HG03342 (cell line): ENCODE measurements at regions not wholly inside any gene's neighbourhood (a gene's known extent, or its start where the extent isn't known, plus 50 kb on each side); places are given as distances from the start of the nearest gene placed in this dataset.
"Not testable (repeated sequence)": the region's sequence is repeated elsewhere in the genome, so short reads cannot be mapped to it uniquely, and the experiment has no call there.

ENCODE experiments used
- ATAC-seq: cut with Tn5 transposase; IDR thresholded peaks from one replicate; pipeline ENCODE4 v1.9.1; 2021; ENCODE audit warnings: mild to moderate bottlenecking, moderate library complexity; ENCODE audit not compliant: unreplicated experiment

DNA sequence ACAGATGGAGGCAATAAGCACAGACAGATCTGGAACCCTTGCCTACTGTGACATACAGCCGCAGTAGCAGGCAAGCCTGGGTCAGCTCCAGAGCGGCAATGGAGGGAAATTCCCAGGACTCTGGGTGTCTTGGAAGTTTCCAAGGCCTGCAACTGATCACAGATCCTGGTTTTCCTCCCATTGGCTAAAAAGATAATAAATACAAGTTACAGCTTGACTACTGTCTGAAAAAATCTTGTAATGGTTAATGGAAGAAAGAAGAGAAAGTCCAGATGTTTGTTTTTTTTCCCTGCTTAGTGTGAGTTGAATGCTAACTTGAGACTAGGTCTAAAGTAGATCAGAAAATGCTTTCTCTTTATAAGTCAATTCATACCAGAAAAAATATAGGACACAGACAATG is 307.6 kb downstream of the ALDH8A1 start:
- no peak for ATAC-seq

DNA sequence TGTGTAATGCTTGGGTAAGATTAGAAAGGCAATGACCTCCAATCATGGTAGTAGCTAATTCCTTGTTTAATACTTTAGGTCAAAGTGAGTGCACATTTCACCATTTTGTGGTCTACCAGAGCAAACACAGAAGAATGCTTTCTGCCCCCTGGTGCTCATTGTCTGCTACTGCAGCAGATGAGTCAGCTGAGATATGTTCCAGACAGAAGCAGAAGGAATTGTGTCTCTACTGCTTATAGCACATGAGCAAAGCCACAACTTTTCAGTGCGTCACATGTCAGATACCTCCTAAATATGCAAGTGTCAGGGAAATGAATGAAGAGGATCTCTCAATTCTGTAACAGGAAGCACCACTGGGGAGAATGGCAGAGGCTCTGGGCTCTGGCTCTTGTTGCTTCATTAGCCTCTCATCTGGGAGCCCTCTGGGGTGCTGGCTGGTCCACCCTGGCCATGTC is 308.9 kb downstream of the ALDH8A1 start:
- ATAC-seq = peak; percentile 84

DNA sequence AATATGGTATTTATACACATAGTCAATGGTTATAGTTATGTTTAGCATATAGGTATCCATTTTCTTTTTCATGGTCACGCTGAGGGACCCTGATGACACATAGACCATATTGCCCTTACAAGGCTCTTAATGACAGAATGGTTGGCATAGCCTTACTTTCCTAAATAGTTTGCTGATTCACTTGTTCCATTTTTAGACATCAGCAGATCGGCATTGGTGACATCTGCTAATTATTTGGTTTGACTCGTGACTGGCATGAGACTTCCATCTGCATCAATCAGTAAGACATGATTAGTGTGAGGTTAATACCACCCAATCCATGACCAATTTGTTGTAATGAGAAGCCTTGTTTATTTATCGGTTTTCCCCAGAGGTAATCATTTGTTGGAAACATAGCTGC is 309.7 kb downstream of the ALDH8A1 start:
- ATAC-seq = no peak

DNA sequence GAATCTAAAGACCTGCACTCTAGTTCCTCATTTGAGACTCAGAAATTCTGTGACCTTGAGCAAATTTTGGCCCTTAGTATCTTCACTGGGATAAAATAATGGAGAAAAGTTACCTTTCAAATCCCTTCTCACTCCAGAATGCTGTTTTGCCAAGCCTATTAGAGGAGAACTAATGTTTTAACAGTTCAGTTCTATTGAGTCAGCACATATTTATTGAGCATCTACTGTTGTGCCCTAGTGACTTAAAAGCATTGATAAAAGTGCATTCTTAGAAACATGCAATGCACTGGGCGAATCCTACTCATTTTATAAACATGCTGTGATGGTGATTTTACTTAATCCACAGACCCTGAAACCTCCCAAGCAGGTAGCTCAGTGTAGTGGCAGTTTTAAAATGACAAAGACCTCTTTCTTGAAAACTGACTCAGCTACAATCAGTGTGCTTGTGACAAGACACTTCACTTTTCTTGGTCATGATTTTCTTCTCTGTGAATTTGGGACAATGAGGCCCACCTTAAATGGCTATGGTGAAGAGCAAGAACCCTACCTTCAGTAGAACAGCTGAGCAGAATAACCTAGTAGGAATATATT is 312.0 kb downstream of the ALDH8A1 start:
- ATAC-seq = no peak

DNA sequence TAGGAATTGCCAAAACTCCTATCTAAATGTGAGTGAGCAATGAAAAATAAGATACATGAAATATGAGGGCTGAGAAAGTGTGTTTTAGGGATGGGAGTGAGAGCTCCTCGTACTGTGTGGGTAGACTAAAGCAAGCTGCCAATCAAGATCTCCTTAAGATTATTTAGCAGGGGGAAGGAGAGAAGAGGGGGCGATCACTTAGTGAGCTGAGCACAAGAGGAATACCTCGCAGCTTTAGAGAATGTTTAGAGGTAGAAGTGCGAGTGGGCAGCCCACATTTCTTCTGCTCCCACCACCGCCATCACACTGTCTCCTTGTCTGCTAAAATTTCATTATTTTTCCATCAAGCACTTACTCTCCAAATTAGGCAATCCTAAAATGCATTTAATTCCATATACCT is 312.6 kb downstream of the ALDH8A1 start:
- ATAC-seq = no peak

DNA sequence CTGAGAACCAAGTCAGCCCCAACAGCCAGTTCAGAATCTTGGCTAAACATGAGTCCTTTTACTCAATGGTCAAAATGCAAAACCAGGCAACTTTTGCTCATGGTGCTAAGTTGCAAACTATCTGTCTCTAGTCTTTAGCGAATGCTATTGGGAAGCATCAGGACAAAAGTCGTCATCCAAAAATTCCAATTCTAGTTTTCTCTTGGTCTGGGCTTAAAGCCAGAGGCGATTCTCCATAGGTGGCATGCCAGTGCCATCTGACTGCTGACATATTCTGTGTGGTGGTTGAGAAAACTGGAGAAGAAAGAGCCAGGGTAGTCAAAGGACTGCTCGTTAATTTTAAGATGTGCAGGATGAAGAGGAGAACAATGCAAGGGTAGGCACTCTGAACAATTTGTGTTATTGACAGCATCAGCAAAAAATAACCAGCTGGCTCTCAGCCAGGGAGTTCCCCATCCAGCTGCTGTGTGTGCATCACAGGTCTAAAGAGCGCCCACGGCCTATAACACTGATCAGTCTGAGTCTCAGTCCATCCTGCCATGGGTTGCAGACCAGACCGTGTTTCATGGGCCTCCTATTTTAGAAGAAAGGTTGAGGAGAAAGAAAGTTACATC is 313.6 kb downstream of the ALDH8A1 start:
- ATAC-seq = no peak

DNA sequence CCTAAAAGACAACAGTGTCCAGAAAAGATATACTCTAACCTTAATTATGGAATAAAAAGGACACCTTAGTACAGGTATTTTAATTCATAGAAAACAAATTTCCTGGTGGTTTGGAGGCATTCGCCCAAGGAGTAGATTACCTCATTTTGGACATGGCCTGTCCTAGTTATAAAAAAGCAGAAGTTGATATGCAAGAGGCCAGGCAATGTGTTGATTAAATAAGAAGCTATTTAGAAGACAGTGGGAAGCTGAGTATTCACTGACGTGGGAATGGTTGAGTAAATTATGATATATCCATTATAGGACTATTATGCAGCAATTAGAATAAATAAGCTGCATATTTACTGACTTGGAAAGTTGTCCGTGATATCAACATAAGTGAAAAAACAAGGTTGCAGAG is 314.9 kb downstream of the ALDH8A1 start:
- ATAC-seq = no peak

DNA sequence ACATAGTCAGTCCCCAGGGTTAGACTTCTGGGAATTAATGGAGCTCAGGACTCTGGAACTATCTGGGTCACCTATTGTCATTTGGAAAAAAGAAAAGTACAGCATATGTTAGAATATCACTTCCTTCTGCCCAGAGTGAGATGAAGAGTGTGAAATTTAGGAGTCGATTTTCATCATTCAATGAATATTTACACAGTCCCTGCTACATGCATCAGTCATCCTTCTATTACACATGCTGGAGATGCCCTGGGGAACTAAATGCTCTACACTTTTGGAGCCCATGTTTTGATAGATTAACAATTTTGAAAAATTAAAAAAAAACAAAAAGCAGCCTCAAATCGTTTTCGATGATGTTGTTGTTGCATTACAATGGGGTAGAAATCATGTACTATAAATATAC is 315.4 kb downstream of the ALDH8A1 start:
- no peak for ATAC-seq

DNA sequence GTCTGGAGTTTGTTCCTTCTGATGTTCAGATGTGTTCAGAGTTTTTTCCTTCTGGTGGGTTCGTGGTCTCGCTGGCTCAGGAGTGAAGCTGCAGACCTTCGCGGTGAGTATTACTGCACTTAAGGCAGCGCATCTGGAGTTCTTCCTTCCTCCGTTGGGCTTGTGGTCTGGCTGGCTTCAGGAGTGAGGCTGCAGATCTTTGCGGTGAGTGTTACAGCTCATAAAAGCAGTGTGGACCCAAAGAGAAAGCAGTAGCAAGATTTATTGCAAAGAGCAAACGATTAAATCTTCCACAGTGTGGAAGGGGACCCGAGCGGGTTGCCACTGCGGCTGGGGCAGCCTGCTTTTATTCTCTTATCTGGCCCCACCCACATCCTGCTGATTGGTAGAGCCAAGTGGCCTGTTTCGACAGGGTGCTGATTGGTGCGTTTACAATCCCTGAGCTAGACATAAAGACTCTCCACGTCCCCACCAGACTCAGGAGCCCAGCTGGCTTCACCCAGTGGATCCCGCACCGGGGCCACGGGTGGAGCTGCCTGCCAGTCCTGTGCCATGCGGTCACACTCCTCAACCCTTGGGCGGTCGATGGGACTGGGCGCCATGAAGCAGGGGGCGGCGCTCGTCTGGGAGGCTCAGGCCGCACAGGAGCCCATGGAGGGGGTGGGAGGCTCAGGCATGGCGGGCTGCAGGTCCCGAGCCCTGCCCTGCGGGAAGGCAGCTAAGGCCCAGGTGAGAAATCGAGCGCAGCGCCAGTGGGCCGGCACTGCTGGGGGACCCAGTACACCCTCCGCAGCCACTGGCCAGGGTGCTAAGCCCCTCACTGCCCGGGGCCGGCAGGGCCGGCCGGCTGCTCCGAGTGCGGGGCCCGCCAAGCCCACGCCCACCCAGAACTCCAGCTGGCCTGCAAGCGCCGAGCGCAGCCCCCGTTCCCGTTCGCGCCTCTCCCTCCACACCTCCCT is 315.3 kb upstream of the SGK1 start:
- not testable (repeated sequence) for ATAC-seq

DNA sequence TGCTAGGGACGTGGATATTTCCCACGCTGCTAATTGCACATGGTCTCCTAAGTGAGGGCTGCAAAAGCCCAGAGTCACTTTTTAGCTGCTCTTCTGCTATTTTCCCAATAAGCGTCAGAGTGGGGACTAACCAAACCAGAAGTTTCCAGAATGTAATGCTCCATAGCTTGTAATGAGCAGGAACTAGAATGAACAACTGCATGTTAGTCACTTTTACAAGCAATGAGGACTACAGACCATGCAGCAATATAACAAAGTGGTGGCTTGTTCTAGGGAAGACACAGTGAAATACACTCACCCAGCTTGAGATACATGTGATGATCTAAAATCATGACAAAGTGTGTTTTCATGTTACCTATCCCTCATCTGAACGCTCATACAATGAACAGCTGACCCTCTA is 314.1 kb upstream of the SGK1 start:
- ATAC-seq = no peak

DNA sequence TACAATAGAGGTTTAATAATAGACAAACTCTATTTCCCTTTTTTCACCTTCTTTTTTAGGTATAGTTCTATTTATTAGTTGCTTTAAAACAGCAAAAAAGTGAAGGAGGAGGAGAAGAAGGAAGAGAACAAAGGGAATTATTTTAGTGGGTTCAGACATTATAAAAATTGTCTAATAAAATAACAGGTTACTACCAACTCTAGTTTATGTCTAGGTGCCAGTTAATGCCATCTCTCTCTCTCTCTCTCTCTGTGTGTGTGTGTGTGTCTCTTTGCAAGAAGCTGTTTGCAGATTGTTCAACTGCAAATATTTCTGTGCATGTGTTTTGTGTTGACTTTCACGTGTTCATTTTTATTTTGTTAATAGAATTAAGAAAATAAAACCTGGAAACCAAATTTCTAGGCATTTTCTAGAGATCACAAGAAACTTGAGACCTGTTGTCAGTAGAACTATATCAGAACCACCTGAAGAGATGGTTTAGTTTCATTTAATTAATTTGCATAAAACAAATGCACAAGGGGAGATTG is 313.5 kb upstream of the SGK1 start:
- ATAC-seq = no peak

DNA sequence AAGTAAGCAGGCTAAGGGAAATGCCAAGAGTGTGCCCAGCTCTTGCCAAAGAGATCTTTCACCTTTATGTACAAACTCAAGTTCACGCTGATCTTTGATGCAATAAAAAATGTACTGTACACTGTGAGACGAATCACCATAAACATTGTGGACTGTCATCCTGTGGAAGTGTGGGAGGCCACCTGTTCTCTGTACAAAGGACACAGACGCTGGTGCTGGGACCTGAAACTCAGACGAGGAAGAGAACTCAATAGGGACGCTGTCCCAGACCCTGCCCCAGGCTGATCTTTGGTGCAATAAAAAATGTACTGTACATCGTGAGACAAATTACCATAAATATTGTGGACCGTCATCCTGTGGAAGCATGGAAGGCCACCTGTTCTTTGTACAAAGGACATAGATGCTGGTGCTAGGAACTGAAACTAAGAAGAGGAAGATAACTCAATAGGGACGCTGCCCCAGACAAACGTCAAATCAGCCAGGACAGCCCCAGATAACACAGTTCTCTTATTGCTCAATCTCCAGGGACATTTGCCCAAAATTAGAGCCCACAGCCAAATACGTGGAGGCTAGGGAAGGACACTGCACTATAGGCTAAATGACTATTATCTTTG is 312.7 kb upstream of the SGK1 start:
- no peak for ATAC-seq

DNA sequence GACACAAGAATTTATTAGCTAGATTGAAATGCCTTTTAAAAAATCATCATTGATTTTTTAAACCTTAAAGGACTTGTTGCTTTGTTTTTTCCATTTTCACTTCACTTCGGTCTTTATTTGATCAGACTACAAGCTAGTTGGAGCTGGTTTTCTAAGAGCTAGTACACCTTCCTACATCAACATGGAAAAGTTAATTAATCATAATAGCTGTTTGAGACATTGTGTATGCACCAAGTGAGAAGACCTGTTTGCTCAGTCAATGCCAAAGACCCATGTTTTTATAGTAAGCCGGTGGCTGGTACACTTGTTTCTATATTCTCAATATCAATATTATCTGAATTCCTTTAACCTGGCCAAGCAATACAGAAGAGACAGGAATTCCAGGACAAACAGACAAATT is 310.2 kb upstream of the SGK1 start:
- ATAC-seq = no peak

DNA sequence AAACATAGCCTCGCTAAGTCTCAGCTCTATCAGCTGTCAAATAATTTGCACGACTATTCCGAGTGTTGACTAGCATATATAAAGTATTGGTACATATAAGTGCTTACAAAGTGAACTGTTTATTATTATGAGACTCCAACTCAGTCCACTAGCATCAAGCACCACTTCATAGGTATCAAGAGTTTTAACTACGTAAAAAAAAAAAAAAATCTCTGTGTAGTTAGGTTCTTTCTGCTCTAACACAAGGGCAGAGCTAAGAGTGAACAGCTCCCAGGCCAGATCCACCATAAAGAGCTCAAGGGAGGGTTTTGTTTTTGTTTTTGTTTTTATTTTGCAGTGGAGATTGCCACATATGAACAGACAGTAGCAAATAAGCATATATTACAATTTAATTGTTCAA is 309.8 kb upstream of the SGK1 start:
- no peak for ATAC-seq

DNA sequence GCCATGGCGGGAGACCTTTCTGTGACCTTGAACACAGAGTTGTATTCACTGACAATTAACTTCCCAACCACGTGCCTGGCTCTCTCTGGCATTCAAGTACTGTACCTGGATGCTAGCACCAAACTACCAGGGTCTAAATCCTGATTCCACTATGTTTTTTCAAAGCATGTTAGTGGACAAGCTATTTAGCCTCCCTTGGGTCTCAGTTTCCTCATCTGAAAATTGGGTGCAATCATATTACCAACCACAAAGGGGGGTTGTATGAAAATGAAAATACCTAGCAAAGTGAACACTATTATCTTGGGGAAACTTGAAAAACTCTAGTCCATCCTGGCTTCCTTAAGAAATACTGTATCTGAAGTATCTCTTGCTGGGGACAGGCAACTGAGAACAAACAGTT is 308.7 kb upstream of the SGK1 start:
- ATAC-seq = no peak

DNA sequence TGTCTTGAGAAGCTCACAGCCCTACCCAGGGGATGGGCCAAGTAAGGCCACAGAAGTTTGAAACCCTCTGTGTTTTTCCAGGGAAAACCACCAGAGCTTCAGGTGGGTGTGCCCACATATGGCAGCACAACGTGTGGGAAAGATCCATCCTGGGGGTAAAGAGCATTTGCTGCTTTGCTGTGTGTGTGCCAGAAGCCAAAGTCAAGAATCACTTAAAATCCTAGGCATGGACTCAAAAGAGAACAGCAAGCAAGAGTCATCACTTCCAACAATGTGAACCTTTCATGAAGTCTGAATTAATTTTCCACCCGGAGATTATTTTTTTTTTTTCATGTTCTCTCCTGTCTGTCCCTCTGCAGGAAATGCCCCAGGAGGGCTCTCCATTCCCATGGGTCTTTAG is 308.2 kb upstream of the SGK1 start:
- ATAC-seq = no peak

DNA sequence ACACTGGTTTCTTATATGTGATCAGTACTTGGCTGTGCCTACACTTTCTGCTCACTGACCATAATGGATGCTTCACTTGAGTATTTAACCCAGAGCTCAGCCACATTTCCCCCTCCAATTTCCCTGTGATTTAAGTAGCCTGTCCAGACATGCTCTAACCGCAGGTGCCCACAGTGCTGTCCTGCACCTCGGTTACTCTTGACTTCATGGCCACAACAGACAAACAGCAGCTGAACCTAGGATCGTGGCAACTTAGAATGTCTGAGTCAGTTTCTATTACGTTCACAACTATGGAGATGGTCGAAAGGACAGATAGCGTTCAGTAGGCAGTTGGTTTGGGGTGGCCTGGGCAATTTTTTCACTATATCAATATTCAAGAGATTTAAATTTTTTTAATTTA is 306.9 kb upstream of the SGK1 start:
- no peak for ATAC-seq

DNA sequence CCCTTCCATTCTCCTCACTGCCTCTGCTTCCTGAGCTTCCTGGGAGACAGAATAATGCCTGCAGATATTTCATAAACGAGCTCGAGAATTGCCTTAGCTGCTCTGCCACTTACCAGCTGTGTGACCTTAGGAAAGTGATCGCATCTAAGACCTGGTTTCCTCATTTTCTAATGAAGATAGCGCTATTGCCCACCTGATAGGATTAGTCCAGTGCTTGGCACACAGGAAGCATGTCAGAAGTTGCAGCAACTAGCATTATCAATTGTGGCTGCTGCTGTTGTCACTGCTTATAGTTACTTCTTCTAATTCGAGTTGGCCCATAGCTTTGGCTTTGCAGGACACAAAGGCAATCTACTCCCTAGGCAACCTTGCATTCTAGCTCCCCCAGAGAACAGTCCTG is 305.5 kb upstream of the SGK1 start:
- no peak for ATAC-seq

DNA sequence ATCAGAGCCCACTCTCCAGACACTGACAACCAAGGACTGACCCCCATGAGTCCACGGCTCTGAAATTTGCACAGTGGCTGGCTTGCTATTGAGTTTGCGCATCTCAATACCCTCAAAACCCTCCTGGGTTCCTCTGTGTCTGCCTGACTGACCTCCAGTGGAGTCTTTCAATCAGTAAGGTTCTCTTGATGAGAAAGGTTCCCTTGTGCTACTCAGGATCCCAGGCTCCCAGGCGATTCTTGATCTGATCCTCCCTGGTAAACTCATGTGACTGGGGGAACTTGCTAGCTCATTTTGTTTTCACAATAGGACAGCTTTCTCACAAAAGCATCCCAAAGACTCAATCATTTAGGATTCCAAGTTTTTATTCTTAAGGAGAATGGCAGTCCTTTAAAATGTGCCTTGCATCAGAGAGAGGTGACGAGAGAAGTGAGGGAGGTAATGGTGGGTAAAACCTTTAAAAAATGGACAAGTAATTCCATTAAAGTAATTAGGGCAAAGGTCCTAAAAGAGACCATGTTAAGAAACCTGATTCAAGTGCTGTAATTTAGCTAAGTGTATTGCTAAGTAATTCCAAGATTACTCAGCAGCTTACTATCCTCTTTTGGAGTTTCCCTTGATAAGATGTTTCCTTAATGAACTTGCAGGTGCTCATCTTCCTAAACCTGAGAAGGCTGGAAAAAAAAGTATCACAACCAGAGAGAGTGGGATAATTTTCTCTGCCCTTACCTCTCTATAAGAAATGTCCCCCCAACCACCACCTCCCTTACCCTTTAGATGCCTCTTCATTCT is 304.7 kb upstream of the SGK1 start:
- ATAC-seq = no peak

DNA sequence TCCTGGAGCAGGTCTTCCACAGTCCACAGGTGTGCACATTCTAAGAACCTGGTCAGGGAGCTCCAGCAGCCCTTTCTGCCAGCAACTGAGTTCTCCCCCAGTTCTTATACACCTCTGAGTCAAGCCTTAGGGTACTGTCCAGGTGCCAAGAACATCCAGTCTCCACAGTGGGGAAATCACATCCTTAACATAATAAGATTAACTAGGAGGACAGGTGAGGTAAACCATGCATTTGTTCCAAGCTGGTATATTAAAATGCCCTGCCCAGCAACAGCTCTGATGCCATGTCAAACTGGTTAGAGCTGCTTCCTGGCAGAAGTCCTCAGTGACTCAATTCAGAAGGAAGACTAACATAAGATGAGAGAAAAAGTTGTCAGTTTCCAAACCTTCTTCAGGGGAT is 303.9 kb upstream of the SGK1 start:
- ATAC-seq = no peak

DNA sequence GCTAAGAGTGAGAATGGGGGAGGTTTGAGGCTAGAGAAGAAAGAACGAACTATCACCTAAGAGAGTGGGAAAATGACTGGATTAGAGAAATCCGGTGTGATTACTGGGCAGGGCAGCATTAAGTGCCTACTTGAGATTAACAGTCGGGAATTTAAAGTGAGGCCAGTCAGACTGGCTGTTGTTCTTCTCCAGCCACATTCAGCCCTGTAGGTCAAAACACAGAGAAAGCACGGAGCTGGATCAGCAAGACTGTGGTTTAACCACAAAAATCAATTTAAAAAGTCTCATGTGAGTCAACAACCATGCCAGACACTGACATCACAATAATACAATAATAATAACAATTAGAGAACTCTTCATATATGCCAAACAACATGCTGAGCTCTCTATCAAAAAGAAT is 301.9 kb upstream of the SGK1 start:
- no peak for ATAC-seq
